Activated B cell treated with CpG ODN at 0.5 μM for 24 hours (primary cell): ENCODE measurements at regions not wholly inside any gene's neighbourhood (a gene's known extent, or its start where the extent isn't known, plus 50 kb on each side); places are given as distances from the start of the nearest gene placed in this dataset.

Source experiments
- ATAC-seq: fragments of 200-7000 bp; cut with Tn5 transposase; one replicate; pipeline ENCODE4 v1.10.0; 2021; ENCODE audit warnings: low read depth, mild to moderate bottlenecking, moderate library complexity
- CTCF ChIA-PET: fragments of 350-600 bp; sonication (Branson Sonifier 250); formaldehyde crosslinking; loops from one replicate; lab custom pipeline; 2021; ENCODE audit warnings: antibody characterized with exemption; lab: Charles Lee
- POLR2A ChIA-PET: fragments of 350-600 bp; sonication (Branson Sonifier 250); formaldehyde crosslinking; loops from one replicate; lab custom pipeline; 2021; ENCODE audit warnings: antibody characterized with exemption; lab: Charles Lee
- DNase-seq: peaks from one replicate; pipeline ENCODE4 v3.0.0; 2022
- H3K27ac Mint-ChIP-seq: one replicate; pipeline ENCODE4 v1.8.0; 2020; ENCODE audit warnings: mixed read lengths
- H3K27me3 Mint-ChIP-seq: one replicate; pipeline ENCODE4 v1.8.0; 2021; ENCODE audit warnings: mixed read lengths
- H3K36me3 Mint-ChIP-seq: one replicate; pipeline ENCODE4 v1.8.0; 2021; ENCODE audit warnings: low read depth, mixed read lengths
- H3K4me1 Mint-ChIP-seq: one replicate; pipeline ENCODE4 v1.8.0; 2021; ENCODE audit warnings: mixed read lengths
- H3K4me3 Mint-ChIP-seq: one replicate; pipeline ENCODE4 v1.8.0; 2020; ENCODE audit warnings: mild to moderate bottlenecking, mixed read lengths
- H3K9me3 Mint-ChIP-seq: one replicate; pipeline ENCODE4 v1.8.0; 2020; ENCODE audit warnings: mixed read lengths
- intact Hi-C: fragments of 100-400 bp; cut with micrococcal nuclease; formaldehyde crosslinking; loops from one replicate; pipeline ENCODE4 v1.15.1; 2024
- TF ChIP-seq, protein P1 (sequence below): fragments of 200-600 bp; IDR thresholded peaks from one replicate; pipeline ENCODE4 v1.8.0; 2022; ENCODE audit warnings: antibody characterized with exemption, mild to moderate bottlenecking

DNA sequence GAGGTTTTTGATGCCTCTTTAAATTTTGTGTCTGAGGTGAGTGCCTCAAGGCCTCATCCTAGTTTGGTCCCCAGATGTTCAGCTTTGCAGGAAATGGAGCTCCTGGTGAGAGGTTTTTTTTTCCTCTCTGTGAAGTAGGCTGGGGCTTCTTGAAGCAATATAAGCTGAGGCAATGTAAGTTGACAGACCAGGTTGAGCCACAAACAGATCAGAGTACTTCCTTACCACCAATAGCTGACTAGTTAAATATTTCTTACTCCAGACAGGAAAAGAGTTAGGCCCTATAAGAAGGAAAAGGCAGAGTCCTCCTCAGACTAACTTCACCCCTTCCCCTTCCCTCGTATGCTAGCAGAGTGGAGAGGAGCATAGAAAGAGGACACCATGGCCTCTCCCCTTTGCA lies 341.0 kb downstream of the LMO4 start:
- DNase-seq (no peak), ATAC-seq (no peak)
- intact Hi-C loops, result no loop called here
- Mint-ChIP-seq H3K9me3 (no peaks in the 10 kb centered on the region), H3K27me3 (peaks cover 4% of the 10 kb centered on the region), H3K4me1 (no peaks in the 10 kb centered on the region), H3K27ac (no peak overlapping the region), H3K4me3 (no peak overlapping the region), H3K36me3 (no peaks in the 10 kb centered on the region)
- POLR2A ChIA-PET, result no interaction called here
- CTCF ChIA-PET, result no interaction called here
- TF ChIP-seq, protein P1, sequence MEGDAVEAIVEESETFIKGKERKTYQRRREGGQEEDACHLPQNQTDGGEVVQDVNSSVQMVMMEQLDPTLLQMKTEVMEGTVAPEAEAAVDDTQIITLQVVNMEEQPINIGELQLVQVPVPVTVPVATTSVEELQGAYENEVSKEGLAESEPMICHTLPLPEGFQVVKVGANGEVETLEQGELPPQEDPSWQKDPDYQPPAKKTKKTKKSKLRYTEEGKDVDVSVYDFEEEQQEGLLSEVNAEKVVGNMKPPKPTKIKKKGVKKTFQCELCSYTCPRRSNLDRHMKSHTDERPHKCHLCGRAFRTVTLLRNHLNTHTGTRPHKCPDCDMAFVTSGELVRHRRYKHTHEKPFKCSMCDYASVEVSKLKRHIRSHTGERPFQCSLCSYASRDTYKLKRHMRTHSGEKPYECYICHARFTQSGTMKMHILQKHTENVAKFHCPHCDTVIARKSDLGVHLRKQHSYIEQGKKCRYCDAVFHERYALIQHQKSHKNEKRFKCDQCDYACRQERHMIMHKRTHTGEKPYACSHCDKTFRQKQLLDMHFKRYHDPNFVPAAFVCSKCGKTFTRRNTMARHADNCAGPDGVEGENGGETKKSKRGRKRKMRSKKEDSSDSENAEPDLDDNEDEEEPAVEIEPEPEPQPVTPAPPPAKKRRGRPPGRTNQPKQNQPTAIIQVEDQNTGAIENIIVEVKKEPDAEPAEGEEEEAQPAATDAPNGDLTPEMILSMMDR, result no peak

DNA sequence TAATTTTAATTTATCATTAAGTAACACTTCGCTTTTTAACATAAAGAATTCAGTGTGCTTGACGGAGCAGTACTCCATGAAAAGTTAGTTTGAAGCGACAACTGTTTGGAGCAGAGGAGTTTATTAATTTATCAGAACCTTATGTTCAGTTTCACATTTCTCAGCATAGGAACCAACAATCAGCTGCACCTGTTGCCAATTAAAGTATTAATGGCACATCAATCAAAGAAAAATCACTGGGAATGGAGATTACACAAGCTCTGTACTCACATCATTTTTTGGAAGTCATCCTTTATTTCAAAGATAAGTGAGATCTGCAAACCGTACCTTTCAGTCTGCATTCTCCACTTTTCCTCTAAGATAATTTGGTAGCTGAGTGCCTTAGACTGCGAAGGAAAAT lies 344.6 kb downstream of the LMO4 start:
- TF ChIP-seq, protein P1, result no peak
- no peaks in the 10 kb centered on the region for H3K36me3 Mint-ChIP-seq
- ChIA-PET CTCF (interaction anchor here (1.0 kb wide), 1 partner anchor 73 kb away, joined by 3 read pairs; no protein-coding TSS in a partner anchor), POLR2A (no interaction called here)
- H3K27me3 Mint-ChIP-seq, result no peaks in the 10 kb centered on the region
- no peak overlapping the region for H3K27ac Mint-ChIP-seq
- intact Hi-C loops, result no loop called here
- no peak overlapping the region for H3K4me3 Mint-ChIP-seq
- ATAC-seq (no peak), DNase-seq (no peak)
- H3K9me3 Mint-ChIP-seq, result no peaks in the 10 kb centered on the region
- H3K4me1 Mint-ChIP-seq, result no peaks in the 10 kb centered on the region

DNA sequence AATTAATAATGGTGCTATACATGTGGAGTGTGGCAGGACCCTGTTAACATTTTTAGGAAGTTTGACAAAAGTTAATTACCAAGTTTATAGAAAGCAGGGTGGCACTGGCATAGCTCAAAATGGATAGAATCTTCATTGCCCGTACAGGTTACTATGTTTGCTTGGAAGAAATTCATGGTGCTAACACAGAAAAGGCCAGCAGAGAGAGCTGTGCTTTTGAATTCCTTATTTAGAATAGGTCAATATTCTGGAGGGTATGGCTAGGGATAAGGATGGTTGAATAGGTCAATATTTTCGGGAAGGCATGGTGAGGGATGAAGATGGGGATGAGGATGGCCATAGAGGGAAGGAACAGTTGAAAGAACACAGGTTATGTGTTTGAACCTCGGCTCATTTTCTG lies 345.1 kb downstream of the LMO4 start:
- intact Hi-C loops, result no loop called here
- no peak overlapping the region for H3K27ac Mint-ChIP-seq
- H3K9me3 Mint-ChIP-seq, result no peaks in the 10 kb centered on the region
- TF ChIP-seq, protein P1, result no peak
- ATAC-seq, result no peak
- CTCF ChIA-PET, result interaction anchor here (1.0 kb wide), 1 partner anchor 73 kb away, joined by 3 read pairs; no protein-coding TSS in a partner anchor
- DNase-seq, result no peak
- no peak overlapping the region for H3K4me3 Mint-ChIP-seq
- H3K4me1 Mint-ChIP-seq, result no peaks in the 10 kb centered on the region
- no peaks in the 10 kb centered on the region for H3K36me3 Mint-ChIP-seq
- POLR2A ChIA-PET, result no interaction called here
- H3K27me3 Mint-ChIP-seq, result no peaks in the 10 kb centered on the region

DNA sequence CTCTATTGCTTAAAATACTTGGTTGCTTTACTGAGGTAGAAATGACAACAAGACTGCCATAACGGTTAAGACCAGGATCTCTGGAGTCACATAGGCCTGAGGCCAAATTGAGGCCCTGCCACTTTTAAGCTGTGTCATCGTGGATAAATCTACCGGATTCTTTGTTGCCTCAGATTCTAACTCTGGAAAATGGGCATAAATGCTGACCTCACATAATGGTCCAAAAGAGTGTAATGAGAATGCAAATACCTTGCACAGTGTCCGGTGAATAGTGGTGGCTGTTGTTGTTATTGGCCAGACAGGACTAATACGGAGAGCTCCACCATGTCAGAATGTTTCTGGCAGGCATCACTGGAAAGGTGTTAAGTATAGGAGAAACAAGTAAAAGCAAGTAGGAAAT lies 346.1 kb downstream of the LMO4 start:
- DNase-seq (no peak), ATAC-seq (no peak)
- no peaks in the 10 kb centered on the region for H3K36me3 Mint-ChIP-seq
- POLR2A ChIA-PET, result no interaction called here
- H3K4me3 Mint-ChIP-seq, result no peak overlapping the region
- H3K27me3 Mint-ChIP-seq, result no peaks in the 10 kb centered on the region
- CTCF ChIA-PET, result no interaction called here
- no peaks in the 10 kb centered on the region for H3K4me1 Mint-ChIP-seq
- no peaks in the 10 kb centered on the region for H3K9me3 Mint-ChIP-seq
- intact Hi-C loops, result no loop called here
- no peak overlapping the region for H3K27ac Mint-ChIP-seq
- TF ChIP-seq, protein P1, result no peak

DNA sequence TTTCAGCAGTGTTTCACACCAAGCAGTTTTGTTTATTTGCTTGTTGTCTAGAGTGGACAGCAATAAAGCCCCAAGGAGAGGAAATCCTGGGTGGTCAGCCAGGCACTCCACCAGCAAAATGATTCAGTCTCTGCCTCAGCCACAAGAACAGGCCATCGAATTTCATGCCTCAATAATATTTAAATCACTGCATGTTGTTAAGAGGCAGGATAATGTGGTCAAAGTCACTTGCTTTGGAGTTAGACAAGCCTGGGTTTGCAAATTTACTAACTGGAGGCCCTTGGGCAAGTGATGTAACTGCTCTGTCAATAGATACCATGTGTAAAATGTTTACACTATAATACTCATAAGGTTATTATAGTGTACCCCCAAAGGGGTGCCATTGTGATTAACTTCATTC lies 349.6 kb downstream of the LMO4 start:
- Mint-ChIP-seq H3K4me3 (no peak overlapping the region), H3K27ac (no peak overlapping the region), H3K4me1 (peaks cover 5% of the 10 kb centered on the region), H3K27me3 (no peaks in the 10 kb centered on the region), H3K36me3 (no peaks in the 10 kb centered on the region), H3K9me3 (no peaks in the 10 kb centered on the region)
- CTCF ChIA-PET, result no interaction called here
- TF ChIP-seq, protein P1, result no peak
- POLR2A ChIA-PET, result no interaction called here
- ATAC-seq (no peak), DNase-seq (no peak)
- intact Hi-C loops, result no loop called here
